ENCODE measurements at regions not wholly inside any gene's neighbourhood (a gene's known extent, or its start where the extent isn't known, plus 50 kb on each side); places are given as distances from the start of the nearest gene placed in this dataset.

GRCh38 chr14:51180577-51180976 is 59.5 kb upstream of the TMX1 start:
- TF ChIP-seq POLR2AphosphoS5 (IDR thresholded peaks at IDR 0.05; ENCODE audit: control insufficient read depth, insufficient read depth, low read depth, low read length) (no peak), NFE2 (IDR thresholded peaks at IDR 0.05; ENCODE audit: low read depth) (no peak), JUND (IDR thresholded peaks at IDR 0.05; ENCODE audit: borderline replicate concordance, low read depth, low read length) (no peak), JUND (tag; IDR thresholded peaks at IDR 0.05; ENCODE audit: borderline replicate concordance, low read depth, low read length) (no peak), ZNF445 (CRISPR knock-in tag; IDR thresholded peaks at IDR 0.05; ENCODE audit: low read depth) (no peak), FOXM1 (IDR thresholded peaks at IDR 0.05; ENCODE audit: low read depth) (no peak), FOXM1 (CRISPR knock-in tag; IDR thresholded peaks at IDR 0.05; ENCODE audit: low read depth) (no peak), KAT7 (CRISPR knock-in tag; IDR thresholded peaks at IDR 0.05; ENCODE audit: borderline replicate concordance) (no peak), POLR2A (conservative IDR thresholded peaks at IDR 0.05) (no peak), CREB1 (IDR thresholded peaks at IDR 0.05) (no peak), CREB1 (CRISPR knock-in tag; IDR thresholded peaks at IDR 0.05) (no peak), CEBPB (tag; IDR thresholded peaks at IDR 0.05) (no peak), ADNP (tag; IDR thresholded peaks at IDR 0.05) (no peak), IRF2 (CRISPR knock-in tag; IDR thresholded peaks at IDR 0.05) (no peak)
- TF ChIP-seq, protein P1, sequence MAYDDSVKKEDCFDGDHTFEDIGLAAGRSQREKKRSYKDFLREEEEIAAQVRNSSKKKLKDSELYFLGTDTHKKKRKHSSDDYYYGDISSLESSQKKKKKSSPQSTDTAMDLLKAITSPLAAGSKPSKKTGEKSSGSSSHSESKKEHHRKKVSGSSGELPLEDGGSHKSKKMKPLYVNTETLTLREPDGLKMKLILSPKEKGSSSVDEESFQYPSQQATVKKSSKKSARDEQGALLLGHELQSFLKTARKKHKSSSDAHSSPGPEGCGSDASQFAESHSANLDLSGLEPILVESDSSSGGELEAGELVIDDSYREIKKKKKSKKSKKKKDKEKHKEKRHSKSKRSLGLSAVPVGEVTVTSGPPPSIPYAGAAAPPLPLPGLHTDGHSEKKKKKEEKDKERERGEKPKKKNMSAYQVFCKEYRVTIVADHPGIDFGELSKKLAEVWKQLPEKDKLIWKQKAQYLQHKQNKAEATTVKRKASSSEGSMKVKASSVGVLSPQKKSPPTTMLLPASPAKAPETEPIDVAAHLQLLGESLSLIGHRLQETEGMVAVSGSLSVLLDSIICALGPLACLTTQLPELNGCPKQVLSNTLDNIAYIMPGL (CRISPR knock-in tag; IDR thresholded peaks at IDR 0.05): no peak
- TF ChIP-seq, protein P2, sequence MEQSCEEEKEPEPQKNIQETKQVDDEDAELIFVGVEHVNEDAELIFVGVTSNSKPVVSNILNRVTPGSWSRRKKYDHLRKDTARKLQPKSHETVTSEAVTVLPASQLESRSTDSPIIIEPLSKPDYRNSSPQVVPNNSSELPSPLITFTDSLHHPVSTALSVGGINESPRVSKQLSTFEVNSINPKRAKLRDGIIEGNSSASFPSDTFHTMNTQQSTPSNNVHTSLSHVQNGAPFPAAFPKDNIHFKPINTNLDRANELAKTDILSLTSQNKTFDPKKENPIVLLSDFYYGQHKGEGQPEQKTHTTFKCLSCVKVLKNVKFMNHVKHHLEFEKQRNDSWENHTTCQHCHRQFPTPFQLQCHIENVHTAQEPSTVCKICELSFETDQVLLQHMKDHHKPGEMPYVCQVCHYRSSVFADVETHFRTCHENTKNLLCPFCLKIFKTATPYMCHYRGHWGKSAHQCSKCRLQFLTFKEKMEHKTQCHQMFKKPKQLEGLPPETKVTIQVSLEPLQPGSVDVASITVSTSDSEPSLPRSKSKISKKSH (CRISPR knock-in tag; IDR thresholded peaks at IDR 0.05): no peak
- TF ChIP-seq, protein P3, sequence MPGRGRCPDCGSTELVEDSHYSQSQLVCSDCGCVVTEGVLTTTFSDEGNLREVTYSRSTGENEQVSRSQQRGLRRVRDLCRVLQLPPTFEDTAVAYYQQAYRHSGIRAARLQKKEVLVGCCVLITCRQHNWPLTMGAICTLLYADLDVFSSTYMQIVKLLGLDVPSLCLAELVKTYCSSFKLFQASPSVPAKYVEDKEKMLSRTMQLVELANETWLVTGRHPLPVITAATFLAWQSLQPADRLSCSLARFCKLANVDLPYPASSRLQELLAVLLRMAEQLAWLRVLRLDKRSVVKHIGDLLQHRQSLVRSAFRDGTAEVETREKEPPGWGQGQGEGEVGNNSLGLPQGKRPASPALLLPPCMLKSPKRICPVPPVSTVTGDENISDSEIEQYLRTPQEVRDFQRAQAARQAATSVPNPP (IDR thresholded peaks at IDR 0.05; ENCODE audit: borderline replicate concordance, insufficient read depth, insufficient read length): no peak

Data from K562 (cell line).